BLaER1 treated with 17β-estradiol and CSF1 and Interleukin-3, amounts not matched to agents 10 nM and 100 nM (cell line): ENCODE measurements at regions not wholly inside any gene's neighbourhood (a gene's known extent, or its start where the extent isn't known, plus 50 kb on each side); places are given as distances from the start of the nearest gene placed in this dataset.
"Not testable (repeated sequence)": the region's sequence is repeated elsewhere in the genome, so short reads cannot be mapped to it uniquely, and the experiment has no call there.

ENCODE experiments used
- H3K27ac ChIP-seq, 11 experiments: shearing (Covaris generic); formaldehyde crosslinking; 2 replicates each; pipeline ENCODE4 v1.8.1; 2022
- H3K27me3 ChIP-seq, 11 experiments: shearing (Covaris generic); formaldehyde crosslinking; 2 replicates each; pipeline ENCODE4 v1.8.1; 2022
- H3K36me3 ChIP-seq, 11 experiments: shearing (Covaris generic); formaldehyde crosslinking; 2 replicates each; pipeline ENCODE4 v1.8.1; 2022
- H3K4me1 ChIP-seq, 10 experiments: shearing (Covaris generic); formaldehyde crosslinking; 2 replicates each; pipeline ENCODE4 v1.8.1; 2022
- H3K4me2 ChIP-seq, 11 experiments: shearing (Covaris generic); formaldehyde crosslinking; 2 replicates each; pipeline ENCODE4 v1.8.1; 2022
- H3K4me3 ChIP-seq, 10 experiments: shearing (Covaris generic); formaldehyde crosslinking; 2 replicates each; pipeline ENCODE4 v1.8.1; 2022
- H3K9ac ChIP-seq, 11 experiments: shearing (Covaris generic); formaldehyde crosslinking; 2 replicates each; pipeline ENCODE4 v1.8.1; 2022
- H3K9me3 ChIP-seq, 11 experiments: shearing (Covaris generic); formaldehyde crosslinking; replicated peaks in 1 of 11; 2 replicates each; pipeline ENCODE4 v1.8.1; 2022
- H4K20me1 ChIP-seq, 11 experiments: shearing (Covaris generic); formaldehyde crosslinking; 2 replicates each; pipeline ENCODE4 v1.8.1; 2022
- Cebpa-rat ChIP-seq, 11 experiments: shearing (Covaris generic); IDR thresholded peaks; 2 replicates each; pipeline ENCODE4 v1.8.1; 2022

- Histone ChIP-seq H3K9me3 (peaks cover 0 to 7% (median 0%) of the 10 kb centered on the region in 11 experiments; a peak in 1 of 22 replicates), H4K20me1 (no peaks in the 10 kb centered on the region), H3K36me3 (no peaks in the 10 kb centered on the region), H3K9ac (no peak overlapping the region), H3K4me2 (no peak overlapping the region), H3K27ac (no peak overlapping the region), H3K27me3 (no peaks in the 10 kb centered on the region), H3K4me3 (no peak overlapping the region), H3K4me1 (peaks cover 0 to 22% (median 3%) of the 10 kb centered on the region in 10 experiments; a peak in 10 of 20 replicates)
- TF ChIP-seq Cebpa-rat (IDR thresholded peaks at IDR 0.05) = no peak
These were observed 184.7 kb downstream of the TMA16 start for GRCh38 chr4:163679189-163679588.

- TF ChIP-seq Cebpa-rat (IDR thresholded peaks at IDR 0.05) = no peak
- H3K36me3 ChIP-seq = no peaks in the 10 kb centered on the region
- peaks cover 0 to 17% (median 0%) of the 10 kb centered on the region in 10 experiments; a peak in 2 of 20 replicates for H3K4me1 ChIP-seq
- H3K4me3 ChIP-seq = no peak overlapping the region
- H3K27me3 ChIP-seq = no peaks in the 10 kb centered on the region
- H3K9ac ChIP-seq = no peak overlapping the region
- H3K9me3 ChIP-seq = peaks cover 0 to 7% (median 0%) of the 10 kb centered on the region in 11 experiments; a peak in 1 of 22 replicates
- H4K20me1 ChIP-seq = no peaks in the 10 kb centered on the region
- peak overlapping the region in 3 of 11 experiments; percentile 14 to 49 (median 18); a peak in 4 of 22 replicates for H3K27ac ChIP-seq
- peak overlapping the region in 3 of 11 experiments; percentile 25 to 35 (median 27); a peak in 3 of 22 replicates for H3K4me2 ChIP-seq
These were observed 186.1 kb downstream of the TMA16 start for GRCh38 chr4:163680386-163681098.

- no peak overlapping the region for H3K4me3 ChIP-seq
- H3K9me3 ChIP-seq = peaks cover 0 to 7% (median 0%) of the 10 kb centered on the region in 11 experiments; a peak in 1 of 22 replicates
- H3K4me2 ChIP-seq = no peak overlapping the region
- H3K36me3 ChIP-seq = no peaks in the 10 kb centered on the region
- peaks cover 0 to 17% (median 0%) of the 10 kb centered on the region in 10 experiments; a peak in 2 of 20 replicates for H3K4me1 ChIP-seq
- no peaks in the 10 kb centered on the region for H3K27me3 ChIP-seq
- no peak for TF ChIP-seq Cebpa-rat (IDR thresholded peaks at IDR 0.05)
- no peaks in the 10 kb centered on the region for H4K20me1 ChIP-seq
- no peak overlapping the region for H3K9ac ChIP-seq
- no peak overlapping the region for H3K27ac ChIP-seq
These were observed 186.8 kb downstream of the TMA16 start for GRCh38 chr4:163681208-163681821.

GRCh38 chr4:163688856-163689255 lies 194.4 kb downstream of the TMA16 start:
- no peaks in the 10 kb centered on the region for H3K4me1 ChIP-seq
- H3K27ac ChIP-seq = no peak overlapping the region
- no peak overlapping the region for H3K9ac ChIP-seq
- H4K20me1 ChIP-seq = no peaks in the 10 kb centered on the region
- no peak overlapping the region for H3K4me2 ChIP-seq
- TF ChIP-seq Cebpa-rat (IDR thresholded peaks at IDR 0.05) = no peak
- no peaks in the 10 kb centered on the region for H3K9me3 ChIP-seq
- no peaks in the 10 kb centered on the region for H3K36me3 ChIP-seq
- H3K4me3 ChIP-seq = no peak overlapping the region
- no peaks in the 10 kb centered on the region for H3K27me3 ChIP-seq

GRCh38 chr4:163693211-163693610 lies 198.7 kb downstream of the TMA16 start:
- no peak overlapping the region for H3K4me2 ChIP-seq
- TF ChIP-seq Cebpa-rat (IDR thresholded peaks at IDR 0.05) = no peak
- H3K36me3 ChIP-seq = no peaks in the 10 kb centered on the region
- H3K27me3 ChIP-seq = no peaks in the 10 kb centered on the region
- H4K20me1 ChIP-seq = no peaks in the 10 kb centered on the region
- H3K9me3 ChIP-seq = no peaks in the 10 kb centered on the region
- H3K9ac ChIP-seq = no peak overlapping the region
- H3K27ac ChIP-seq = no peak overlapping the region
- H3K4me1 ChIP-seq = no peaks in the 10 kb centered on the region
- H3K4me3 ChIP-seq = no peak overlapping the region

GRCh38 chr4:163693776-163694175 lies 199.3 kb downstream of the TMA16 start:
- no peaks in the 10 kb centered on the region for H3K4me1 ChIP-seq
- no peak overlapping the region for H3K4me2 ChIP-seq
- TF ChIP-seq Cebpa-rat (IDR thresholded peaks at IDR 0.05) = no peak
- H3K27me3 ChIP-seq = no peaks in the 10 kb centered on the region
- H3K4me3 ChIP-seq = no peak overlapping the region
- H3K36me3 ChIP-seq = no peaks in the 10 kb centered on the region
- no peak overlapping the region for H3K9ac ChIP-seq
- no peak overlapping the region for H3K27ac ChIP-seq
- no peaks in the 10 kb centered on the region for H4K20me1 ChIP-seq
- no peaks in the 10 kb centered on the region for H3K9me3 ChIP-seq

GRCh38 chr4:163694385-163694784 lies 199.9 kb downstream of the TMA16 start:
- Histone ChIP-seq H3K27me3 (no peaks in the 10 kb centered on the region), H3K27ac (no peak overlapping the region), H3K9me3 (no peaks in the 10 kb centered on the region), H3K9ac (no peak overlapping the region), H3K36me3 (no peaks in the 10 kb centered on the region), H3K4me1 (no peaks in the 10 kb centered on the region), H3K4me3 (no peak overlapping the region), H3K4me2 (no peak overlapping the region), H4K20me1 (no peaks in the 10 kb centered on the region)
- TF ChIP-seq Cebpa-rat (IDR thresholded peaks at IDR 0.05) = no peak

GRCh38 chr4:163697121-163697520 lies 202.6 kb downstream of the TMA16 start:
- no peak overlapping the region for H3K27ac ChIP-seq
- H3K9ac ChIP-seq = no peak overlapping the region
- no peak overlapping the region for H3K4me2 ChIP-seq
- H3K4me3 ChIP-seq = no peak overlapping the region
- H3K27me3 ChIP-seq = no peaks in the 10 kb centered on the region
- H3K4me1 ChIP-seq = no peaks in the 10 kb centered on the region; a peak in 1 of 20 replicates
- no peak for TF ChIP-seq Cebpa-rat (IDR thresholded peaks at IDR 0.05)
- H4K20me1 ChIP-seq = no peaks in the 10 kb centered on the region
- no peaks in the 10 kb centered on the region; a peak in 1 of 22 replicates for H3K9me3 ChIP-seq
- H3K36me3 ChIP-seq = no peaks in the 10 kb centered on the region

GRCh38 chr4:163700383-163700782 lies 205.9 kb downstream of the TMA16 start:
- not testable (repeated sequence) for H3K4me2 ChIP-seq, H3K36me3 ChIP-seq, H3K9me3 ChIP-seq, H3K27ac ChIP-seq, H3K4me1 ChIP-seq, H3K4me3 ChIP-seq, H4K20me1 ChIP-seq, H3K27me3 ChIP-seq, H3K9ac ChIP-seq

GRCh38 chr4:163701916-163702315 lies 207.4 kb downstream of the TMA16 start:
- Histone ChIP-seq H3K9ac (no peak overlapping the region), H3K27me3 (no peaks in the 10 kb centered on the region), H4K20me1 (no peaks in the 10 kb centered on the region), H3K27ac (no peak overlapping the region), H3K9me3 (no peaks in the 10 kb centered on the region; a peak in 1 of 22 replicates), H3K4me3 (no peak overlapping the region), H3K4me2 (no peak overlapping the region), H3K36me3 (no peaks in the 10 kb centered on the region), H3K4me1 (no peaks in the 10 kb centered on the region; a peak in 1 of 20 replicates)
- no peak for TF ChIP-seq Cebpa-rat (IDR thresholded peaks at IDR 0.05)
